H1 (cell line): ENCODE measurements at regions not wholly inside any gene's neighbourhood (a gene's known extent, or its start where the extent isn't known, plus 50 kb on each side); places are given as distances from the start of the nearest gene placed in this dataset.

Source experiments
- CTCF ChIA-PET: fragments of 300-600 bp; sonication (Branson Sonifier 250); formaldehyde crosslinking; loops from one replicate; lab custom pipeline; 2021; ENCODE audit not compliant: partially characterized antibody; lab: Charles Lee
- POLR2A ChIA-PET: fragments of 300-600 bp; sonication (Branson Sonifier 250); formaldehyde crosslinking; loops from one replicate; lab custom pipeline; 2021; ENCODE audit warnings: inconsistent platforms; ENCODE audit not compliant: partially characterized antibody; lab: Charles Lee
- DNase-seq, 2 experiments: peaks; one replicate each; pipeline versions ENCODE4 v3.0.0 to v3.0.0-alpha.2; 2010 to 2022; ENCODE audit warnings: low spot score in 2 of 2, low read depth in 1 of 2, mixed read lengths in 1 of 2
- FAIRE-seq: peaks from 2 replicates; lab custom pipeline; 2011; peaks lifted over from hg19 to GRCh38; lab: Jason Lieb, UNC
- H2AFZ ChIP-seq: 2 replicates; pipeline ENCODE4 v1.8.1; 2012; ENCODE audit warnings: low read length, inconsistent platforms
- H2AK5ac ChIP-seq: 2 replicates; pipeline ENCODE4 v1.6.1; 2013; ENCODE audit warnings: low read depth, low read length
- H2BK120ac ChIP-seq: replicated peaks from 2 replicates; pipeline ENCODE3; 2013; ENCODE audit warnings: low read depth, low read length, inconsistent platforms
- H2BK12ac ChIP-seq: 2 replicates; pipeline ENCODE4 v1.6.1; 2013; ENCODE audit warnings: low read depth, low read length
- H2BK15ac ChIP-seq: 2 replicates; pipeline ENCODE4 v1.6.1; 2013; ENCODE audit warnings: low read length
- H2BK20ac ChIP-seq: 2 replicates; pipeline ENCODE4 v1.6.1; 2013; ENCODE audit warnings: low read length
- H2BK5ac ChIP-seq: 2 replicates; pipeline ENCODE4 v1.6.1; 2013; ENCODE audit warnings: low read depth, low read length
- H3K14ac ChIP-seq: 2 replicates; pipeline ENCODE4 v1.6.1; 2013; ENCODE audit warnings: inconsistent platforms; ENCODE audit not compliant: insufficient read length
- H3K18ac ChIP-seq: 2 replicates; pipeline ENCODE4 v1.6.1; 2013; ENCODE audit warnings: low read length; ENCODE audit errors: extremely low read depth
- H3K23ac ChIP-seq: 2 replicates; pipeline ENCODE4 v1.6.1; 2013; ENCODE audit warnings: inconsistent platforms; ENCODE audit not compliant: insufficient read length
- H3K23me2 ChIP-seq: 2 replicates; pipeline ENCODE4 v1.6.1; 2013; ENCODE audit warnings: low read depth, low read length
- H3K27ac ChIP-seq: 2 replicates; pipeline ENCODE4 v1.6.1; 2011; ENCODE audit warnings: low read depth, low read length, inconsistent platforms
- H3K27me3 ChIP-seq, 4 experiments: replicated peaks in 1 of 4; 1 replicate in 1 of 4; 2 replicates in 3 of 4; pipeline versions ENCODE4 v1.6.1 to v1.8.1; 2011 to 2013; ENCODE audit warnings: low read length in 3 of 4, mild to moderate bottlenecking in 3 of 4, inconsistent platforms in 2 of 4, mixed read lengths in 2 of 4, moderate library complexity in 1 of 4; ENCODE audit not compliant: control insufficient read depth in 3 of 4, insufficient read depth in 3 of 4; ENCODE audit errors: extremely low read depth in 1 of 4
- H3K36me3 ChIP-seq, 4 experiments: 2 replicates each; pipeline versions ENCODE4 v1.6.1 to v1.8.1; 2011 to 2013; ENCODE audit warnings: mild to moderate bottlenecking in 4 of 4, low read length in 3 of 4, moderate library complexity in 2 of 4, control low read depth in 1 of 4, inconsistent platforms in 1 of 4; ENCODE audit not compliant: insufficient read depth in 4 of 4, control insufficient read depth in 2 of 4
- H3K4ac ChIP-seq: replicated peaks from 2 replicates; pipeline ENCODE3; 2013; ENCODE audit warnings: low read length, low read depth, mixed read lengths, inconsistent platforms; ENCODE audit not compliant: insufficient read length
- H3K4me1 ChIP-seq, 4 experiments: replicated peaks in 1 of 4; 1 replicate in 1 of 4; 2 replicates in 3 of 4; pipeline versions ENCODE4 v1.6.1 to v1.8.1; 2011 to 2013; ENCODE audit warnings: low read length in 3 of 4, inconsistent platforms in 2 of 4, mixed read lengths in 1 of 4; ENCODE audit not compliant: insufficient read depth in 4 of 4, control insufficient read depth in 3 of 4
- H3K4me2 ChIP-seq, 2 experiments: 2 replicates each; pipeline versions ENCODE4 v1.6.1 to v1.8.1; 2011 to 2013; ENCODE audit warnings: low read depth in 2 of 2, low read length in 2 of 2, control low read depth in 1 of 2, inconsistent platforms in 1 of 2, mild to moderate bottlenecking in 1 of 2; ENCODE audit not compliant: insufficient read depth in 1 of 2
- H3K4me3 ChIP-seq, 4 experiments: fragments of 200-600, 300-600 bp in 1 of 4; sonication (generic), shearing (Covaris generic), sonication (Bioruptor Twin) in 1 of 4; 2 replicates each; pipeline versions ENCODE4 v1.5.1 to v1.8.1; 2011 to 2016; ENCODE audit warnings: low read length in 4 of 4, low read depth in 3 of 4, control low read depth in 2 of 4, inconsistent platforms in 2 of 4, mild to moderate bottlenecking in 2 of 4, mixed read lengths in 1 of 4, moderate library complexity in 1 of 4; ENCODE audit not compliant: insufficient read depth in 2 of 4; ENCODE audit errors: extremely low read depth in 1 of 4
- H3K56ac ChIP-seq: replicated peaks from 2 replicates; pipeline ENCODE3; 2013; ENCODE audit warnings: low read depth, mild to moderate bottlenecking, mixed read lengths, low read length, inconsistent platforms; ENCODE audit not compliant: insufficient read length
- H3K79me1 ChIP-seq: 2 replicates; pipeline ENCODE4 v1.6.1; 2013; ENCODE audit warnings: low read depth, low read length, control low read depth
- H3K79me2 ChIP-seq, 2 experiments: 2 replicates each; pipeline versions ENCODE4 v1.6.1 to v1.8.1; 2012 to 2013; ENCODE audit warnings: low read length in 2 of 2, mild to moderate bottlenecking in 2 of 2, inconsistent platforms in 1 of 2; ENCODE audit not compliant: insufficient read depth in 2 of 2, control insufficient read depth in 1 of 2
- H3K9ac ChIP-seq, 4 experiments: replicated peaks in 1 of 4; 1 replicate in 1 of 4; 2 replicates in 3 of 4; pipeline versions ENCODE4 v1.6.1 to v1.8.1; 2011 to 2013; ENCODE audit warnings: low read depth in 3 of 4, low read length in 3 of 4, control low read depth in 2 of 4, mild to moderate bottlenecking in 2 of 4, moderate library complexity in 2 of 4, inconsistent platforms in 1 of 4; ENCODE audit errors: extremely low read depth in 1 of 4
- H3K9me3 ChIP-seq, 2 experiments: 2 replicates each; pipeline versions ENCODE4 v1.6.1 to v1.8.1; 2012 to 2013; ENCODE audit warnings: mild to moderate bottlenecking in 2 of 2, moderate library complexity in 2 of 2, control low read depth in 1 of 2, inconsistent platforms in 1 of 2, low read depth in 1 of 2, low read length in 1 of 2, mixed read lengths in 1 of 2; ENCODE audit not compliant: insufficient read depth in 2 of 2
- H4K20me1 ChIP-seq, 2 experiments: replicated peaks in 1 of 2; 2 replicates each; pipeline versions ENCODE3 to v1.8.1; 2011 to 2013; ENCODE audit warnings: inconsistent platforms in 2 of 2, low read length in 2 of 2, mild to moderate bottlenecking in 1 of 2; ENCODE audit not compliant: insufficient read depth in 2 of 2, control insufficient read depth in 1 of 2
- H4K5ac ChIP-seq: 2 replicates; pipeline ENCODE4 v1.6.1; 2013; ENCODE audit warnings: low read length, low read depth, mixed read lengths, inconsistent platforms; ENCODE audit not compliant: insufficient read length
- H4K8ac ChIP-seq: 2 replicates; pipeline ENCODE4 v1.8.0; 2013; ENCODE audit warnings: mild to moderate bottlenecking, moderate library complexity, low read length, inconsistent platforms; ENCODE audit not compliant: insufficient read depth; ENCODE audit errors: extremely low read depth
- H4K91ac ChIP-seq: replicated peaks from 2 replicates; pipeline ENCODE3; 2013; ENCODE audit warnings: low read length, mixed read lengths, inconsistent platforms; ENCODE audit not compliant: insufficient read length
- TF ChIP-seq, protein P1 (sequence below): fragments of 300-600 bp; sonication (generic); IDR thresholded peaks from 2 replicates; pipeline ENCODE4 v1.7.1; 2012; ENCODE audit warnings: low read length, moderate library complexity, mild to moderate bottlenecking, inconsistent platforms; ENCODE audit not compliant: insufficient replicate concordance

DNA sequence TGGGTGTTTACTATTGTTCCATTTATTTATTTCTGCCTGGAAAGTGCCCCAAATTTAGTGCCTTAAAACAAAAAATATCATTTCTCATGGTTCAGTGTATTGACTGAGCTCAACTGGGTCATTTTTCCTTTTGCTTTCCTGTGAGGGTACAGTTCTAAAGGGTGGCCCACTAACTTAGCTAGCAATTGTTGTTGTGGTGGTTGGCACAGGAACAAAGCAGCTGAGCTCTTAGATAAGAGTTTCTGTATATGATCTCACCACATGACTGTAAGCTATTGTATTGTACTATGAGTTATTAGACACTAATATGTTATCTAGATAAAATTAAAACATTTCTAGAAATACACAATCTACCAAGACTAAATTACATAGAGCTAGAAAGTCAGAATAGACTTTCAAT lies 1283.7 kb downstream of the OTOL1 start:
- no peak overlapping the region for H3K9ac ChIP-seq
- 0 out of 2 replicates have a peak overlapping the region, but pooled peaks have one; percentile 46 for H2AFZ ChIP-seq
- H4K91ac ChIP-seq, result no peak overlapping the region
- H3K27me3 ChIP-seq, result no peaks in the 10 kb centered on the region
- no peak overlapping the region for H3K27ac ChIP-seq
- peaks cover 0 to 6% (median 0%) of the 10 kb centered on the region in 4 experiments; a peak in 2 of 8 replicates for H3K36me3 ChIP-seq
- H3K79me1 ChIP-seq, result no peaks in the 10 kb centered on the region
- no peak overlapping the region for H2AK5ac ChIP-seq
- no peak overlapping the region for H3K4ac ChIP-seq
- H4K8ac ChIP-seq, result no peak overlapping the region
- no peak overlapping the region for H3K4me3 ChIP-seq
- DNase-seq (no peak), FAIRE-seq (no peak)
- no peaks in the 10 kb centered on the region for H3K23me2 ChIP-seq
- H3K18ac ChIP-seq, result no peak overlapping the region
- no peak overlapping the region for H2BK12ac ChIP-seq
- peaks cover 0 to 1% (median 0%) of the 10 kb centered on the region in 4 experiments; a peak in 1 of 7 replicates for H3K4me1 ChIP-seq
- no peak overlapping the region for H2BK20ac ChIP-seq
- H3K56ac ChIP-seq, result no peak overlapping the region
- H2BK120ac ChIP-seq, result no peak overlapping the region
- H2BK15ac ChIP-seq, result no peak overlapping the region
- H3K23ac ChIP-seq, result no peak overlapping the region
- H3K9me3 ChIP-seq, result peaks cover 1 to 3% of the 10 kb centered on the region in 2 experiments; a peak in 3 of 4 replicates
- ChIA-PET CTCF (interaction anchor here (1.4 kb wide), 1 partner anchor 10 kb away, joined by 3 read pairs; no protein-coding TSS in a partner anchor), POLR2A (no interaction called here)
- no peaks in the 10 kb centered on the region for H4K20me1 ChIP-seq
- H4K5ac ChIP-seq, result no peak overlapping the region
- H3K79me2 ChIP-seq, result no peaks in the 10 kb centered on the region
- no peak overlapping the region for H2BK5ac ChIP-seq
- no peak overlapping the region for H3K14ac ChIP-seq
- H3K4me2 ChIP-seq, result no peak overlapping the region
- TF ChIP-seq, protein P1, sequence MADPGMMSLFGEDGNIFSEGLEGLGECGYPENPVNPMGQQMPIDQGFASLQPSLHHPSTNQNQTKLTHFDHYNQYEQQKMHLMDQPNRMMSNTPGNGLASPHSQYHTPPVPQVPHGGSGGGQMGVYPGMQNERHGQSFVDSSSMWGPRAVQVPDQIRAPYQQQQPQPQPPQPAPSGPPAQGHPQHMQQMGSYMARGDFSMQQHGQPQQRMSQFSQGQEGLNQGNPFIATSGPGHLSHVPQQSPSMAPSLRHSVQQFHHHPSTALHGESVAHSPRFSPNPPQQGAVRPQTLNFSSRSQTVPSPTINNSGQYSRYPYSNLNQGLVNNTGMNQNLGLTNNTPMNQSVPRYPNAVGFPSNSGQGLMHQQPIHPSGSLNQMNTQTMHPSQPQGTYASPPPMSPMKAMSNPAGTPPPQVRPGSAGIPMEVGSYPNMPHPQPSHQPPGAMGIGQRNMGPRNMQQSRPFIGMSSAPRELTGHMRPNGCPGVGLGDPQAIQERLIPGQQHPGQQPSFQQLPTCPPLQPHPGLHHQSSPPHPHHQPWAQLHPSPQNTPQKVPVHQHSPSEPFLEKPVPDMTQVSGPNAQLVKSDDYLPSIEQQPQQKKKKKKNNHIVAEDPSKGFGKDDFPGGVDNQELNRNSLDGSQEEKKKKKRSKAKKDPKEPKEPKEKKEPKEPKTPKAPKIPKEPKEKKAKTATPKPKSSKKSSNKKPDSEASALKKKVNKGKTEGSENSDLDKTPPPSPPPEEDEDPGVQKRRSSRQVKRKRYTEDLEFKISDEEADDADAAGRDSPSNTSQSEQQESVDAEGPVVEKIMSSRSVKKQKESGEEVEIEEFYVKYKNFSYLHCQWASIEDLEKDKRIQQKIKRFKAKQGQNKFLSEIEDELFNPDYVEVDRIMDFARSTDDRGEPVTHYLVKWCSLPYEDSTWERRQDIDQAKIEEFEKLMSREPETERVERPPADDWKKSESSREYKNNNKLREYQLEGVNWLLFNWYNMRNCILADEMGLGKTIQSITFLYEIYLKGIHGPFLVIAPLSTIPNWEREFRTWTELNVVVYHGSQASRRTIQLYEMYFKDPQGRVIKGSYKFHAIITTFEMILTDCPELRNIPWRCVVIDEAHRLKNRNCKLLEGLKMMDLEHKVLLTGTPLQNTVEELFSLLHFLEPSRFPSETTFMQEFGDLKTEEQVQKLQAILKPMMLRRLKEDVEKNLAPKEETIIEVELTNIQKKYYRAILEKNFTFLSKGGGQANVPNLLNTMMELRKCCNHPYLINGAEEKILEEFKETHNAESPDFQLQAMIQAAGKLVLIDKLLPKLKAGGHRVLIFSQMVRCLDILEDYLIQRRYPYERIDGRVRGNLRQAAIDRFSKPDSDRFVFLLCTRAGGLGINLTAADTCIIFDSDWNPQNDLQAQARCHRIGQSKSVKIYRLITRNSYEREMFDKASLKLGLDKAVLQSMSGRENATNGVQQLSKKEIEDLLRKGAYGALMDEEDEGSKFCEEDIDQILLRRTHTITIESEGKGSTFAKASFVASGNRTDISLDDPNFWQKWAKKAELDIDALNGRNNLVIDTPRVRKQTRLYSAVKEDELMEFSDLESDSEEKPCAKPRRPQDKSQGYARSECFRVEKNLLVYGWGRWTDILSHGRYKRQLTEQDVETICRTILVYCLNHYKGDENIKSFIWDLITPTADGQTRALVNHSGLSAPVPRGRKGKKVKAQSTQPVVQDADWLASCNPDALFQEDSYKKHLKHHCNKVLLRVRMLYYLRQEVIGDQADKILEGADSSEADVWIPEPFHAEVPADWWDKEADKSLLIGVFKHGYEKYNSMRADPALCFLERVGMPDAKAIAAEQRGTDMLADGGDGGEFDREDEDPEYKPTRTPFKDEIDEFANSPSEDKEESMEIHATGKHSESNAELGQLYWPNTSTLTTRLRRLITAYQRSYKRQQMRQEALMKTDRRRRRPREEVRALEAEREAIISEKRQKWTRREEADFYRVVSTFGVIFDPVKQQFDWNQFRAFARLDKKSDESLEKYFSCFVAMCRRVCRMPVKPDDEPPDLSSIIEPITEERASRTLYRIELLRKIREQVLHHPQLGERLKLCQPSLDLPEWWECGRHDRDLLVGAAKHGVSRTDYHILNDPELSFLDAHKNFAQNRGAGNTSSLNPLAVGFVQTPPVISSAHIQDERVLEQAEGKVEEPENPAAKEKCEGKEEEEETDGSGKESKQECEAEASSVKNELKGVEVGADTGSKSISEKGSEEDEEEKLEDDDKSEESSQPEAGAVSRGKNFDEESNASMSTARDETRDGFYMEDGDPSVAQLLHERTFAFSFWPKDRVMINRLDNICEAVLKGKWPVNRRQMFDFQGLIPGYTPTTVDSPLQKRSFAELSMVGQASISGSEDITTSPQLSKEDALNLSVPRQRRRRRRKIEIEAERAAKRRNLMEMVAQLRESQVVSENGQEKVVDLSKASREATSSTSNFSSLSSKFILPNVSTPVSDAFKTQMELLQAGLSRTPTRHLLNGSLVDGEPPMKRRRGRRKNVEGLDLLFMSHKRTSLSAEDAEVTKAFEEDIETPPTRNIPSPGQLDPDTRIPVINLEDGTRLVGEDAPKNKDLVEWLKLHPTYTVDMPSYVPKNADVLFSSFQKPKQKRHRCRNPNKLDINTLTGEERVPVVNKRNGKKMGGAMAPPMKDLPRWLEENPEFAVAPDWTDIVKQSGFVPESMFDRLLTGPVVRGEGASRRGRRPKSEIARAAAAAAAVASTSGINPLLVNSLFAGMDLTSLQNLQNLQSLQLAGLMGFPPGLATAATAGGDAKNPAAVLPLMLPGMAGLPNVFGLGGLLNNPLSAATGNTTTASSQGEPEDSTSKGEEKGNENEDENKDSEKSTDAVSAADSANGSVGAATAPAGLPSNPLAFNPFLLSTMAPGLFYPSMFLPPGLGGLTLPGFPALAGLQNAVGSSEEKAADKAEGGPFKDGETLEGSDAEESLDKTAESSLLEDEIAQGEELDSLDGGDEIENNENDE, result no peak
